ENCODE measurements at regions not wholly inside any gene's neighbourhood (a gene's known extent, or its start where the extent isn't known, plus 50 kb on each side); places are given as distances from the start of the nearest gene placed in this dataset.

DNA sequence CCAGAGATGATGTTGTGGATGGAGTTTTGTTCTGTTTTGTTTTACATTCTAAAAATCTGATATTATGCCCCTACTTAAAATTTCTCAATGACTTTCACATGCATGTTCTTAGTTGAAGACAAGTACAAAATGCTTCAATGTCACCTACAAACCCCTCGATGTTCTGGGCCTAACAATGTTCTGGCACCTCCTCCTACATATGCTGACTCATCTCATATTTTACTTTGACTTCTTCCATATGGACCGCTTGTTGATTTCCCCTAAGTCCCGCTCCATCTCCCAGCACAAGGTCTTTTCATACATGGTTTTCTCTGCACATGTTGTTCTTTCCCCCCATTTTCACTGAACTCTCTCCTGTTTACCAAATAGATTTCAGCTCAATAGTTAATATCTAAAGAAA is 441.4 kb downstream of the CNTN6 start:
- no peaks in the 10 kb centered on the region for H3K27me3 ChIP-seq
- no peak overlapping the region for H3K27ac ChIP-seq
- no peak overlapping the region for H3K9ac ChIP-seq
- no peak overlapping the region for H3K4me2 ChIP-seq
- H3K4me1 ChIP-seq, result no peaks in the 10 kb centered on the region
- peaks cover 9% of the 10 kb centered on the region for H3K9me3 ChIP-seq
- H4K20me1 ChIP-seq, result no peaks in the 10 kb centered on the region
- H3K36me3 ChIP-seq, result no peaks in the 10 kb centered on the region
- no peak overlapping the region for H3K4me3 ChIP-seq
- no peak for TF ChIP-seq Cebpa-rat (IDR thresholded peaks at IDR 0.05)

DNA sequence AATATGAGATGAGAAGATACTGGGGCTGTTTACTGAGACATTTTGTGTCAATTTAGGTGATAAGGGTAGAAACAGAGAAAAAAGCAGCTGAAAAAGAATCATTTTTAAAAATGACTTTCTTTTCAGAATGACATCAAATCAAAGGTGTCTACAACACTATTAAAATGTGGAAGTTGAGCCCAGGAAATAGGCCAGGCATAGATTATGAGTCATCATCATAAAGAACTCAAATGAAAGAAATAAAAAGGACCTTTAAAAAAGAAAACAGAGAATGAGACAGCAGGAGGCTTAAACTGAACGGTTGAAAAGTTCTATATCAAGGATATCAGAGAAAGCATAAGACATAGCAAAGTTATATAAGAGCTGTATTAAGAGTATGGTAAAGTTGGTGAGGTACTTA is 442.5 kb downstream of the CNTN6 start:
- Histone ChIP-seq H3K9ac (no peak overlapping the region), H3K27ac (no peak overlapping the region), H3K27me3 (no peaks in the 10 kb centered on the region), H3K4me3 (no peak overlapping the region), H4K20me1 (no peaks in the 10 kb centered on the region), H3K9me3 (peaks cover 9% of the 10 kb centered on the region), H3K36me3 (no peaks in the 10 kb centered on the region), H3K4me2 (no peak overlapping the region), H3K4me1 (no peaks in the 10 kb centered on the region)
- TF ChIP-seq Cebpa-rat (IDR thresholded peaks at IDR 0.05), result no peak

DNA sequence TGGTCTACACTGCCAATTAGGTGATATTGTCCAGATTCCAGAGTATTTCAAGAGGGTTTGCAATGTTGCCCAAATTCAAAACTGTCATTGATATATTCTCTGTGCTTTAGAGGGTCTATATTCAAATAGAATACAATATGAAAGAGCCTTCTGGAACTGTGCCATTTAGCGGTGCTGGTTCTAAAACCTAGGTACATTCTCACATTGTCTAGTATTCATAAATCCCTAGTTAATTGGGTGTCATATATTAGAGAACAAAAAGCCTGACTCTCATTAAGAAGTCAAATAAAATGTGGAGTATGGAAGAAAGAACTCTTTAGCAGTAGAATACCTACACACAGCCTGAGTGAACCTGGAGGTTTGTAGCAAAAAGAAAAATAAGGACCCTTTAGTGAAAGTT is 447.9 kb downstream of the CNTN6 start:
- H3K4me3 ChIP-seq, result no peak overlapping the region
- H3K9ac ChIP-seq, result no peak overlapping the region
- no peak overlapping the region for H3K27ac ChIP-seq
- H4K20me1 ChIP-seq, result no peaks in the 10 kb centered on the region
- H3K4me2 ChIP-seq, result no peak overlapping the region
- no peaks in the 10 kb centered on the region for H3K27me3 ChIP-seq
- peaks cover 9% of the 10 kb centered on the region for H3K9me3 ChIP-seq
- no peaks in the 10 kb centered on the region for H3K4me1 ChIP-seq
- TF ChIP-seq Cebpa-rat (IDR thresholded peaks at IDR 0.05), result no peak
- no peaks in the 10 kb centered on the region for H3K36me3 ChIP-seq

DNA sequence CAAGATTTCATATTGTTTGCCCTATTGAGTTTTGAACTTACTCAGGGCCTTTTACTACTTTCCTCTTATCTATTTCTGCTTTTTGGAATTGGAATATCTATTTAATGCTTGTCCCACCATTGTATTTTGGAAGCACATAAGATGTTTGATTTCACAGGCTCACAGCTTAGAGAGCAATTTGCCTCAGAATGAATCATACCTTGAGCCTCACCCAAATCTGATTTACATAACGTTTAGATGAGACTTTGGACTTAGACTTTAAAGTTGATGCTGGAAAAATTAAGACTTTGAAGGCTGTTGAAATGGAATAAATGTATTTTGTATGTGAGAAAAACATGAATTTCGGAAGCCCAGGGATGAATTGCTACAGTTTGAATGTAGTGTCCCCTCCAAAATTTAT is 458.9 kb downstream of the CNTN6 start:
- no peak overlapping the region for H3K9ac ChIP-seq
- TF ChIP-seq Cebpa-rat (IDR thresholded peaks at IDR 0.05), result no peak

DNA sequence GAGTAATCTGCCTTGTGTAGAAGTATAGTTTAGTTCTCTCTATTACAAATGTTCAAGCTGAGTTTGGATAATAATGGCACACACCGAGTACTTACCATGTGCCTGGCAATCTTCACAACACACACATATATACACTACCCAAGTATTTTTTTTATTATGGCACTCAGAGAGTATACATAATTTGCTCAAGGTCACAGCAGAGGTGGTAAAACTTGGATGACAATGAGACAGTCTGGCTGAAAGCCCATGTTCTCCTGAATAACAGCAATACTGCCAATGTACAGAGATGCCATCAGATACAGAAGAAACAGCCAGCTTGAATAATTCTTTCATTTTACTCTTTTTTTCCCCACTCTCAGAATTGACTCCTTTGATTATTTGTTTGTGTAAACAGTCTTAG is 460.0 kb downstream of the CNTN6 start:
- no peak for TF ChIP-seq Cebpa-rat (IDR thresholded peaks at IDR 0.05)
- H3K4me1 ChIP-seq, result no peaks in the 10 kb centered on the region
- no peaks in the 10 kb centered on the region for H4K20me1 ChIP-seq
- no peaks in the 10 kb centered on the region for H3K36me3 ChIP-seq
- H3K27ac ChIP-seq, result no peak overlapping the region
- no peaks in the 10 kb centered on the region for H3K27me3 ChIP-seq
- H3K9ac ChIP-seq, result no peak overlapping the region
- H3K4me3 ChIP-seq, result no peak overlapping the region
- no peaks in the 10 kb centered on the region for H3K9me3 ChIP-seq
- no peak overlapping the region for H3K4me2 ChIP-seq

More for the DNA sequence above, 458.9 kb downstream of the CNTN6 start:
- no peaks in the 10 kb centered on the region for H3K36me3 ChIP-seq
- no peaks in the 10 kb centered on the region for H3K27me3 ChIP-seq
- H3K27ac ChIP-seq, result no peak overlapping the region
- no peaks in the 10 kb centered on the region for H4K20me1 ChIP-seq
- no peaks in the 10 kb centered on the region for H3K4me1 ChIP-seq
- no peak overlapping the region for H3K4me2 ChIP-seq
- H3K9me3 ChIP-seq, result no peaks in the 10 kb centered on the region
- no peak overlapping the region for H3K4me3 ChIP-seq

DNA sequence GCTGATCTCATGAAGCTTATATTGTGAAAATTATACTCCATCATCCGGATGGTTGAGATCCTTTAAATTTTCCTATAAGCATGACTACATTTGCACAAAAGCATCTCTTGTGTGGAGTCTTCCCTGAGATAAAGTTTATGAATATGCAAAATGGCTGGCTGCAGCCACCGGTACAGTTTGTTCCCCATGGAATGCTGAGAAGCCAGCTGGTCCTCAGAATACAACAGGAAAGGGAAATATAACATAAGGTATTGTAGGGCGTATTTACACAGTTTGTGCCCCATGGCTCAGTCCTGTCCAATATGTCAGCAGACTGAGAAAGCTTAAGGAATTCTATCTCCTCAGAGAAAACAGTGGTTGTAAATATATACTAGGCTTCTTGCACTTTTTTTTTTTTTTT is 468.6 kb downstream of the CNTN6 start:
- Histone ChIP-seq H3K36me3 (no peaks in the 10 kb centered on the region), H3K9me3 (no peaks in the 10 kb centered on the region), H3K27ac (no peak overlapping the region), H3K9ac (no peak overlapping the region), H4K20me1 (no peaks in the 10 kb centered on the region), H3K4me2 (no peak overlapping the region), H3K27me3 (no peaks in the 10 kb centered on the region), H3K4me3 (no peak overlapping the region), H3K4me1 (no peaks in the 10 kb centered on the region)
- no peak for TF ChIP-seq Cebpa-rat (IDR thresholded peaks at IDR 0.05)

DNA sequence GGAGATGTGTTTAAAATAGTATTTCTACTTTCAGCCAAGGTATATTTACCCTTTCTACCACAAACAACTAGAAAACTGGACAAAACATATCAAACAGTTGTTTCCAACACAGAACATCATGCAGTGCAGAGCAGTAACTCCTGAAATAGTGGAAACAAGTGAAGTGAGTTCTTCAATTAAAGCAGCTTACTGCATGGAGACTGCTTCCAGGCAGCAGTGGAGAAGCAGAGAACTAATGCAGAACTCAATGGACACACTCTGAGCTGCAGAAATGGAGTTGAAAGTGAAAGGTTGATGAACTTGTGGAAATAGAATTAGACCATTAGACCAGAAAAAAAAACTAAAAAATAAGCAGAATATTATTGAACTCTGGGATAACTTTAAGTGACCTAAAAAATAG is 478.9 kb downstream of the CNTN6 start:
- Histone ChIP-seq H4K20me1 (no peaks in the 10 kb centered on the region), H3K9me3 (no peaks in the 10 kb centered on the region), H3K27ac (no peak overlapping the region), H3K9ac (no peak overlapping the region), H3K27me3 (no peaks in the 10 kb centered on the region), H3K4me2 (no peak overlapping the region), H3K4me1 (no peaks in the 10 kb centered on the region), H3K36me3 (no peaks in the 10 kb centered on the region), H3K4me3 (no peak overlapping the region)
- TF ChIP-seq Cebpa-rat (IDR thresholded peaks at IDR 0.05), result no peak

DNA sequence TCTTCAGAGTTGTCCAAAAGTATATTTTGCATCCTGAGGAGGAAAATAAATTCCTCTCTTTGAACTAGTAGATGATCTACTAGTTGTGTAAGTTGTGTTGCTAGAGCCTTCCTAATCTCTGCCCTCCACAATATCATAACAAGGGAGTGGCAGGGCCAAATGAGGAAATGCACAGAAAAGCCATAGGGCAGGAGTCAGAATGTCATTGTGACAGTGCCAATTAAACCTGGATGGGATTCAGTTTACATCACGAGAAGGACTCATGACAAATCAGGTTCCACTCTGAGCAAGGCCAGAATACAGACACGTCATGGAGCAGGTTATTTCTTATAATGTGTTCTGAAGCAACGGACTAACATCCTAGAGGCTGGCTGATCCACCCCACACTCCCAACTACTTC is 483.2 kb downstream of the CNTN6 start:
- no peaks in the 10 kb centered on the region for H4K20me1 ChIP-seq
- H3K27ac ChIP-seq, result no peak overlapping the region
- no peaks in the 10 kb centered on the region for H3K27me3 ChIP-seq
- H3K4me3 ChIP-seq, result no peak overlapping the region
- H3K36me3 ChIP-seq, result no peaks in the 10 kb centered on the region
- H3K9ac ChIP-seq, result no peak overlapping the region
- H3K9me3 ChIP-seq, result no peaks in the 10 kb centered on the region
- TF ChIP-seq Cebpa-rat (IDR thresholded peaks at IDR 0.05), result no peak
- no peak overlapping the region for H3K4me2 ChIP-seq
- H3K4me1 ChIP-seq, result no peaks in the 10 kb centered on the region

DNA sequence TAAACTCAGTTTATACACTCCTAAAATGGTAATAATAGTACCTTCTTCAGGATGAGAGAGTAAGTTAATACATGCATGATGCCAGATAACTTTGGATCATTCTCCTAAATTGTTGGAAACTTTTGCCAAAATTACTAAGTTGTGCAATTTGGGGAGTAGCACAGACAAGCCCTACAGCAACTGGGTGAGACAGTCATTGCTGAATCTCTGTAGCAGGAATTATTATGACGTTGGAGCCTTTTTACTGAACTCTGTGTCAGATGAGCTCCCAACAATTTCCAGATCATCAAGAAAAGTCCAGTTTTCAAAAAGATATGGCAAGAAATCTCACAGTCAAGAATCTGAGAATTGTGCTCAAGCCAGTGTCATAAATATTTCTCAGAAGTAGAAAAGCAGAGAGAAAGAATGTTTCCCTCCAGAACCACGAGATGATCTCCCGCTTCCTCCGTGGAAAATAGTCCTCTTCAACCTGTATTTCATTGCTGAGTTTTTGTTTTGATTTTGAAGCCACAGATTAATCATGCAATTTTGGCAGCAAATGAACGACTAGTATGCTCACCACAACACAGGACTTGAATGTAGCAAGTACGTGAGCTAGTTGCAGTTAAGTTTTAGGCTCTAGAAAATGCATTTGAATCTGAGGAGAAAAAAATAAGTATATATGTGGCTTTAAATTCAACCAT is 485.4 kb downstream of the CNTN6 start:
- H4K20me1 ChIP-seq, result no peaks in the 10 kb centered on the region
- no peak overlapping the region for H3K4me3 ChIP-seq
- H3K9ac ChIP-seq, result no peak overlapping the region

DNA sequence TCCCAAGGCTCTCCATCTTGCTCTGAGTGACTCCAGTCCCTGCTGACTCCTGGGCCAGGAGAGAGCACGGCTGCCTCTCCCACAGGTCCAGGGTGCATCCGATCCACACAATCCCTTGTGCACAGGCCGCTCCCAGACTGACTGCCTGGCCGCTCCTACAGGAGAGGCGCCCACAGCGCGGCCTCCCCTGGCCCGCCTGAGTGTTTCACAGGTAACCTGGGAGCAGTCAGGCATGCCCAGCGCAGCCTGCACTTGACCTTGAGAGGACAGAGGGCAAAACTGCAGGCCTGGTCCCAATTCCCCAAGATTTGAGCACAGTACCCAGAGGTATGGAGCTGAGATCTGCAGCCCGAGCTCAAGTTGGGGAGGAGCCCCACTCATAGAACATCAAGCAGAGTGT is 490.2 kb downstream of the CNTN6 start:
- no peaks in the 10 kb centered on the region for H3K27me3 ChIP-seq
- H3K9ac ChIP-seq, result no peak overlapping the region
- no peaks in the 10 kb centered on the region for H3K36me3 ChIP-seq
- no peak overlapping the region for H3K27ac ChIP-seq
- H4K20me1 ChIP-seq, result no peaks in the 10 kb centered on the region
- H3K4me3 ChIP-seq, result no peak overlapping the region
- H3K4me2 ChIP-seq, result no peak overlapping the region
- TF ChIP-seq Cebpa-rat (IDR thresholded peaks at IDR 0.05), result no peak
- no peaks in the 10 kb centered on the region for H3K4me1 ChIP-seq
- peaks cover 11% of the 10 kb centered on the region for H3K9me3 ChIP-seq

More for the DNA sequence above, 485.4 kb downstream of the CNTN6 start:
- Histone ChIP-seq H3K27me3 (no peaks in the 10 kb centered on the region), H3K4me2 (no peak overlapping the region), H3K36me3 (no peaks in the 10 kb centered on the region), H3K9me3 (peaks cover 8% of the 10 kb centered on the region), H3K27ac (no peak overlapping the region), H3K4me1 (no peaks in the 10 kb centered on the region)
- no peak for TF ChIP-seq Cebpa-rat (IDR thresholded peaks at IDR 0.05)

DNA sequence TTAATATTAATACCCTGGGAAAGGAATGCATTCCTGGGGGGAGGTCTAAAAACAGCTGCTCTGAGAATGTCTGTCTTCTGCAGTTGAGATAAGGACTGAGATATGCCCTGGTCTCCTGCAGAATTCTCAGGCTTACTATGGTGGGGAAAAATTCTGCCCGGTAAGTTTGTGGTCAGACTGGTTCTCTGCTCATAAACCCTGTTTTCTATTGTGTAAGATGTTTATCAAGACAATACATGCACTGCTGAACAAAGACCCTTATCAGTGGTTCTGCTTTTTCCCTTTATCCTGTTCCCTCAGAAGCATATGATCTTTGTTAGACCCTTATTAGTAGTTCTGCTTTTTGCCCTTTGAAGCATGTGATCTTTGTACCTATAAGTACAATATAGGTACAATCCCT is 494.6 kb downstream of the CNTN6 start:
- Histone ChIP-seq H4K20me1 (no peaks in the 10 kb centered on the region), H3K4me1 (no peaks in the 10 kb centered on the region), H3K27ac (no peak overlapping the region), H3K36me3 (no peaks in the 10 kb centered on the region), H3K4me2 (no peak overlapping the region), H3K9me3 (peaks cover 42% of the 10 kb centered on the region), H3K27me3 (no peaks in the 10 kb centered on the region), H3K4me3 (no peak overlapping the region), H3K9ac (no peak overlapping the region)
- TF ChIP-seq Cebpa-rat (IDR thresholded peaks at IDR 0.05), result no peak
